K562 (cell line): ENCODE measurements at regions not wholly inside any gene's neighbourhood (a gene's known extent, or its start where the extent isn't known, plus 50 kb on each side); places are given as distances from the start of the nearest gene placed in this dataset.

Experiments used
- ATAC-seq: fragments of 200-7000 bp; cut with Tn5 transposase; 3 replicates; pipeline ENCODE4 v1.9.1; 2020; ENCODE audit warnings: moderate library complexity
- BruUV-seq: library from RNA; stranded (reverse); fragments of 400-500 nt; replicated peaks from 2 replicates; lab custom pipeline; 2021; lab: Mats Ljungman, UMichigan
- CTCF ChIA-PET: fragments of 300-600 bp; formaldehyde crosslinking; extraction: SDS; loops from one replicate; lab custom pipeline; 2021; ENCODE audit warnings: low intra/inter-chr PET ratio; lab: Yijun Ruan, JAX
- POLR2A ChIA-PET: fragments of 300-600, 350-650 bp; sonication (Branson Sonifier 250); formaldehyde crosslinking; extraction: SDS; loops from one replicate; lab custom pipeline; 2021; ENCODE audit warnings: antibody characterized with exemption, inconsistent platforms; lab: Yijun Ruan, JAX
- DNase-seq, 4 experiments: peaks; one replicate each; pipeline versions ENCODE4 v3.0.0 to v3.0.0-alpha.2; 2011 to 2018; ENCODE audit warnings: low spot score in 3 of 4, mixed read lengths in 3 of 4; ENCODE audit errors: extremely low read depth in 1 of 4
- FAIRE-seq: peaks from 2 replicates; lab custom pipeline; 2011; peaks lifted over from hg19 to GRCh38; lab: Jason Lieb, UNC
- H2AFZ ChIP-seq: 2 replicates; pipeline ENCODE4 v1.6.0; 2011; ENCODE audit warnings: low read depth, low read length, control low read depth, inconsistent platforms
- H3K27ac ChIP-seq: fragments of 200-600 bp; 3 replicates; pipeline ENCODE4 v1.8.0; 2011; ENCODE audit warnings: low read depth, mild to moderate bottlenecking, control low read depth, inconsistent platforms, low read length, moderate library complexity, mixed read lengths; ENCODE audit errors: extremely low read depth
- H3K27me3 ChIP-seq, 2 experiments: fragments of 300-600 bp in 1 of 2; 2 replicates in 1 of 2; 3 replicates in 1 of 2; pipeline versions ENCODE4 v1.6.0 to v1.8.0; 2011; ENCODE audit warnings: inconsistent platforms in 2 of 2, low read length in 2 of 2, mild to moderate bottlenecking in 1 of 2, mixed read lengths in 1 of 2, moderate library complexity in 1 of 2; ENCODE audit not compliant: control insufficient read depth in 2 of 2, insufficient read depth in 2 of 2
- H3K36me3 ChIP-seq: fragments of 300-600 bp; 3 replicates; pipeline ENCODE4 v1.8.0; 2011; ENCODE audit warnings: mild to moderate bottlenecking, low read length, inconsistent platforms; ENCODE audit not compliant: control insufficient read depth, insufficient read depth
- H3K4me1 ChIP-seq, 2 experiments: fragments of 200-600 bp in 1 of 2; replicated peaks in 1 of 2; 2 replicates in 1 of 2; 3 replicates in 1 of 2; pipeline versions ENCODE4 v1.5.1 to v1.8.0; 2011; ENCODE audit warnings: inconsistent platforms in 2 of 2, low read length in 2 of 2, mild to moderate bottlenecking in 1 of 2, mixed read lengths in 1 of 2, moderate library complexity in 1 of 2; ENCODE audit not compliant: control insufficient read depth in 2 of 2, insufficient read depth in 2 of 2
- H3K4me2 ChIP-seq: 2 replicates; pipeline ENCODE4 v1.6.1; 2011; ENCODE audit warnings: low read length, control low read depth, inconsistent platforms, mixed read lengths; ENCODE audit not compliant: insufficient read depth
- H3K4me3 ChIP-seq: fragments of 200-600 bp; sonication (generic), shearing (Covaris generic); 2 replicates; pipeline ENCODE4 v1.5.1; 2016; ENCODE audit warnings: control low read depth, inconsistent platforms
- H3K79me2 ChIP-seq: fragments of 200-600 bp; 3 replicates; pipeline ENCODE4 v1.8.0; 2011; ENCODE audit warnings: low read length, inconsistent platforms; ENCODE audit not compliant: control insufficient read depth, insufficient read depth
- H3K9ac ChIP-seq, 2 experiments: 2 replicates each; pipeline versions ENCODE4 v1.6.0 to v1.6.1; 2011; ENCODE audit warnings: low read depth in 2 of 2, low read length in 2 of 2, control low read depth in 1 of 2, inconsistent platforms in 1 of 2, mild to moderate bottlenecking in 1 of 2, mixed read lengths in 1 of 2; ENCODE audit not compliant: insufficient read depth in 1 of 2
- H3K9me1 ChIP-seq: one replicate; pipeline ENCODE4 v1.6.0; 2011; ENCODE audit warnings: inconsistent platforms, mild to moderate bottlenecking, low read length, moderate library complexity; ENCODE audit not compliant: control insufficient read depth, insufficient read depth
- H3K9me3 ChIP-seq: replicated peaks from 2 replicates; pipeline ENCODE4 v1.5.1; 2011; ENCODE audit warnings: low read depth, low read length, inconsistent platforms; ENCODE audit not compliant: control insufficient read depth, insufficient read depth
- H4K20me1 ChIP-seq: replicated peaks from 2 replicates; pipeline ENCODE4 v1.6.1; 2011; ENCODE audit warnings: low read length, inconsistent platforms, mixed read lengths; ENCODE audit not compliant: control insufficient read depth, insufficient read depth
- C11orf30 ChIP-seq: fragments of 450-650 bp; IDR thresholded peaks from 2 replicates; pipeline ENCODE4 v1.6.1; 2016; ENCODE audit warnings: low read depth, mild to moderate bottlenecking
- CCAR2 ChIP-seq: fragments of 200-400 bp; formaldehyde crosslinking; IDR thresholded peaks from 2 replicates; pipeline ENCODE4 v1.6.1; 2017; ENCODE audit warnings: mild to moderate bottlenecking, low read depth, low read length
- EGR1 ChIP-seq: fragments of 450-650 bp; conservative IDR thresholded peaks from 2 replicates; pipeline ENCODE4 v1.6.1; 2017; ENCODE audit warnings: mild to moderate bottlenecking
- ETS2 ChIP-seq: IDR thresholded peaks from 2 replicates; pipeline ENCODE4 v1.6.1; 2016; ENCODE audit warnings: borderline replicate concordance, missing genetic modification characterization, mild to moderate bottlenecking, moderate library complexity, missing compliant biosample characterization; ENCODE audit not compliant: poor library complexity, severe bottlenecking
- FOSL1 ChIP-seq: fragments of 200-800 bp; sonication (Bioruptor generic); conservative IDR thresholded peaks from 2 replicates; pipeline ENCODE4 v1.6.1; 2016; ENCODE audit warnings: missing genetic modification characterization, missing compliant biosample characterization
- MAFG ChIP-seq: fragments of 450-650 bp; conservative IDR thresholded peaks from 2 replicates; pipeline ENCODE4 v1.6.1; 2016; ENCODE audit warnings: missing genetic modification characterization, missing compliant biosample characterization
- NFE2 ChIP-seq: IDR thresholded peaks from 2 replicates; pipeline ENCODE4 v1.6.1; 2014; ENCODE audit warnings: antibody characterized with exemption, low read depth
- NR2C1 ChIP-seq, 2 experiments: fragments of 450-650 bp; IDR thresholded peaks; 2 replicates each; pipeline ENCODE4 v1.6.1; 2017; ENCODE audit warnings: mild to moderate bottlenecking in 2 of 2, antibody characterized with exemption in 1 of 2, inconsistent platforms in 1 of 2, missing compliant biosample characterization in 1 of 2, missing genetic modification characterization in 1 of 2
- SNRNP70 ChIP-seq: fragments of 200-400 bp; formaldehyde crosslinking; optimal IDR thresholded peaks from 2 replicates; pipeline ENCODE3; 2017; ENCODE audit warnings: low read depth, low read length
- ZNF253 ChIP-seq: fragments of 250-450 bp; sonication (Bioruptor Pico); conservative IDR thresholded peaks from 2 replicates; pipeline ENCODE4 v1.6.1; 2021; ENCODE audit warnings: mild to moderate bottlenecking
- ZNF316 ChIP-seq: fragments of 450-650 bp; IDR thresholded peaks from 2 replicates; pipeline ENCODE4 v1.6.1; 2016
- WGBS: fragments of 100-300 bp; shearing (Covaris generic); methylation state at CpG from one replicate; pipeline ENCODE4 v1.1.6; 2016; ENCODE audit warnings: low coverage, mixed read lengths; ENCODE audit not compliant: insufficient coverage; ENCODE audit errors: missing lambda C conversion rate; 5-methylcytosine and 5-hydroxymethylcytosine counted together
- in situ Hi-C: fragments of 300-500 bp; cut with MboI; formaldehyde crosslinking; loops from 4 replicates; pipeline ENCODE4 v1.15.0; 2018; ENCODE audit warnings: inconsistent platforms, mixed read lengths
- intact Hi-C: fragments of 100-400 bp; cut with micrococcal nuclease; formaldehyde crosslinking; loops from 2 replicates; pipeline ENCODE4 v1.14.2; 2022
- TF ChIP-seq, protein P1 (sequence below): fragments of 450-650 bp; IDR thresholded peaks from 2 replicates; pipeline ENCODE4 v1.6.1; 2016; ENCODE audit warnings: low read depth, mild to moderate bottlenecking, moderate library complexity

DNA sequence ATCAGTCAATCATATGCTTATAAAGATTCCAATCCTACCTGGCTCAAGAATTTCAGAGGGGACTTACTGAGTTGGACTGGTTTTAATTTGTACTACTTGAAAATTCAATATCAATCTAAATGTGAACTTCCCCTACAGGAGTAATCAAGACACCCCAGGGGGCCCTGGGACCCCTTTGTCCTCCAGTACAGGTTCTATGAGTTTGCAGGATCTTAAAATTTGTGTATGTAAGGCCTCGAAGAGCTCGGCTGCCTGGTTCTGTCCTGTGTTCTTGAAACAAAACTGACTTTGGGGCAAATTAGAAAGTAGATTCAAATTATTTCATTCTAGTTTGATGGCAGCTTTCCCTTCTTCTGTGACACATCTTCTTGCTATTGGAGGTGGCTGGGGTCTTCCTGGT lies 261.3 kb downstream of the KCNRG start:
- H4K20me1 ChIP-seq = no peaks in the 10 kb centered on the region
- no peak for FAIRE-seq
- H3K27ac ChIP-seq = no peak overlapping the region
- no peaks in the 10 kb centered on the region; the same call in 2 of the 3 replicates for H3K79me2 ChIP-seq
- no peaks in the 10 kb centered on the region for H3K9me3 ChIP-seq
- intact Hi-C loops (no loop called here), in situ Hi-C loops (no loop called here)
- no peak for ATAC-seq
- no peaks in the 10 kb centered on the region; a peak in 1 of 5 replicates for H3K4me1 ChIP-seq
- no peaks in the 10 kb centered on the region for H3K9me1 ChIP-seq
- no peak overlapping the region for H3K4me2 ChIP-seq
- no TSS peak for BruUV-seq
- TF ChIP-seq CCAR2 = no peak
- TF ChIP-seq, protein P1, sequence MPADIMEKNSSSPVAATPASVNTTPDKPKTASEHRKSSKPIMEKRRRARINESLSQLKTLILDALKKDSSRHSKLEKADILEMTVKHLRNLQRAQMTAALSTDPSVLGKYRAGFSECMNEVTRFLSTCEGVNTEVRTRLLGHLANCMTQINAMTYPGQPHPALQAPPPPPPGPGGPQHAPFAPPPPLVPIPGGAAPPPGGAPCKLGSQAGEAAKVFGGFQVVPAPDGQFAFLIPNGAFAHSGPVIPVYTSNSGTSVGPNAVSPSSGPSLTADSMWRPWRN = no peak
- TF ChIP-seq, all 486 proteins: peak for 0
- Histone ChIP-seq H3K27me3 (no peaks in the 10 kb centered on the region), H2AFZ (no peak overlapping the region), H3K9ac (no peak overlapping the region), H3K36me3 (no peaks in the 10 kb centered on the region), H3K4me3 (no peak overlapping the region)
- POLR2A ChIA-PET = no interaction called here
- 90% methylated on average over 2 of the region's 2 CpGs for WGBS
- DNase-seq = no peak
- CTCF ChIA-PET = no interaction called here

DNA sequence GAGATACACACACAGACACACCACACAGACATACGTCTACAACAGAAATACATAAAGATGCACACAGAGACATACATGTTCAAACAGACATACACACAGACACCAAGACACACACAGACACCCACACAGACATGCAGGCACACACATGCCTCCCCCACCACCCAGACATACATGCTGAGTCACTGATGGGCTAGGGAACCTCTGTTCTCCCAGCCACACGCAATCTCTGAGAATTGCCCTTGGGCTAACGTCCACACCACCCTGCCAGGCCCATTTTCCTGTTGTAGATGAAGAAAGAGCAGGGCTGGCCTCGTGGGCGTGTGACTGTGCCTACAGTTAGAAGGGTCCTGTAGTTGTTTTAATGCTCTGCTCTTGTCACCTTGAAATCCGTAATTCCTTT lies 261.9 kb downstream of the KCNRG start:
- no peaks in the 10 kb centered on the region for H3K36me3 ChIP-seq
- ChIA-PET CTCF (no interaction called here), POLR2A (no interaction called here)
- in situ Hi-C loops = no loop called here
- DNase-seq (peak in 2 of 4 experiments; percentile 17 to 20), FAIRE-seq (no peak), ATAC-seq (peak; percentile 42; the same call in 2 of the 3 replicates)
- H3K4me3 ChIP-seq = no peak overlapping the region
- TF ChIP-seq ZNF253 (CRISPR knock-in tag) = no peak
- peak; percentile 50 for TF ChIP-seq C11orf30
- TF ChIP-seq ETS2 = no peak
- peak; percentile 66; the same call in 1 of the 2 replicates for TF ChIP-seq NFE2
- 0 out of 2 replicates have a peak, but pooled peaks have one; percentile 24 for TF ChIP-seq ZNF316
- peak; percentile 53 for TF ChIP-seq EGR1
- TF ChIP-seq SNRNP70 = no peak
- TF ChIP-seq MAFG (tag) = 0 out of 2 replicates have a peak, but pooled peaks have one; percentile 44
- TF ChIP-seq NR2C1 (IDR thresholded peaks at IDR 0.05) = no peak
- no peak for TF ChIP-seq NR2C1 (tag; IDR thresholded peaks at IDR 0.05)
- no peak for TF ChIP-seq FOSL1 (tag)
- no peaks in the 10 kb centered on the region for H4K20me1 ChIP-seq
- H3K79me2 ChIP-seq = no peaks in the 10 kb centered on the region; the same call in 2 of the 3 replicates
- H2AFZ ChIP-seq = no peak overlapping the region
- no peak overlapping the region; the same call in 2 of the 3 replicates for H3K27ac ChIP-seq
- no peak overlapping the region for H3K9ac ChIP-seq
- no TSS peak for BruUV-seq
- WGBS = 67% methylated on average over 5 of the region's 6 CpGs
- H3K9me1 ChIP-seq = no peaks in the 10 kb centered on the region
- no peaks in the 10 kb centered on the region; a peak in 1 of 5 replicates for H3K4me1 ChIP-seq
- no peaks in the 10 kb centered on the region for H3K9me3 ChIP-seq
- H3K27me3 ChIP-seq = no peaks in the 10 kb centered on the region
- intact Hi-C loops = no loop called here
- peak overlapping the region; percentile 14; the same call in 1 of the 2 replicates for H3K4me2 ChIP-seq
